Activated T-cell treated with anti-CD3 and anti-CD28 coated beads, Interleukin-2, amount 50 U/mL, for 48 hours (primary cell): ENCODE measurements at regions not wholly inside any gene's neighbourhood (a gene's known extent, or its start where the extent isn't known, plus 50 kb on each side); places are given as distances from the start of the nearest gene placed in this dataset.
"Not testable (repeated sequence)": the region's sequence is repeated elsewhere in the genome, so short reads cannot be mapped to it uniquely, and the experiment has no call there.

Source experiments
- DNase-seq, 2 experiments: peaks; one replicate each; pipeline ENCODE4 v3.0.0-alpha.2; 2020

- no peak for DNase-seq
Observed at GRCh38 chr2:150207979-150208378, 279.5 kb downstream of the RND3 start.

- DNase-seq: no peak
Observed at GRCh38 chr2:150204451-150204850, 283.0 kb downstream of the RND3 start.

- DNase-seq: not testable (repeated sequence)
Observed at GRCh38 chr2:150194816-150195215, 292.7 kb downstream of the RND3 start.

- no peak for DNase-seq
Observed at GRCh38 chr2:150192701-150193100, 294.8 kb downstream of the RND3 start.

- DNase-seq: no peak
Observed at GRCh38 chr2:150191349-150191748, 296.1 kb downstream of the RND3 start.

- DNase-seq: no peak
Observed at GRCh38 chr2:150190546-150190945, 296.9 kb downstream of the RND3 start.

GRCh38 chr2:150188800-150189199 lies 298.7 kb downstream of the RND3 start:
- DNase-seq: no peak

GRCh38 chr2:150188177-150188576 lies 299.3 kb downstream of the RND3 start:
- no peak for DNase-seq

- DNase-seq: no peak
Observed at GRCh38 chr2:150182566-150183235, 304.8 kb downstream of the RND3 start.

GRCh38 chr2:150178591-150178990 lies 308.9 kb downstream of the RND3 start:
- DNase-seq: no peak

GRCh38 chr2:150174971-150175421 lies 312.5 kb downstream of the RND3 start:
- DNase-seq: no peak

- DNase-seq: no peak
Observed at GRCh38 chr2:150174056-150174805, 313.2 kb downstream of the RND3 start.

- DNase-seq: no peak
Observed at GRCh38 chr2:150171065-150171548, 316.4 kb downstream of the RND3 start.

GRCh38 chr2:150169237-150169629 lies 318.2 kb downstream of the RND3 start:
- no peak for DNase-seq

- DNase-seq: no peak
Observed at GRCh38 chr2:150168595-150169236, 318.8 kb downstream of the RND3 start.

GRCh38 chr2:150167711-150168110 lies 319.8 kb downstream of the RND3 start:
- DNase-seq: no peak

GRCh38 chr2:150166313-150167051 lies 321.0 kb downstream of the RND3 start:
- DNase-seq: no peak

- DNase-seq: no peak
Observed at GRCh38 chr2:150165988-150166312, 321.5 kb downstream of the RND3 start.

GRCh38 chr2:150165442-150165841 lies 322.0 kb downstream of the RND3 start:
- no peak for DNase-seq

GRCh38 chr2:150162241-150162942 lies 325.1 kb downstream of the RND3 start:
- no peak for DNase-seq

- DNase-seq: no peak
Observed at GRCh38 chr2:150160058-150160457, 327.4 kb downstream of the RND3 start.

GRCh38 chr2:150159300-150159699 lies 328.2 kb downstream of the RND3 start:
- DNase-seq: no peak

- DNase-seq: no peak
Observed at GRCh38 chr2:150156876-150157275, 330.6 kb downstream of the RND3 start.
